CD4-positive, alpha-beta T cell (primary cell): ENCODE measurements at regions not wholly inside any gene's neighbourhood (a gene's known extent, or its start where the extent isn't known, plus 50 kb on each side); places are given as distances from the start of the nearest gene placed in this dataset.
"Not testable (repeated sequence)": the region's sequence is repeated elsewhere in the genome, so short reads cannot be mapped to it uniquely, and the experiment has no call there.

ENCODE experiments used
- ATAC-seq: fragments of 200-7000 bp; cut with Tn5 transposase; one replicate; pipeline ENCODE4 v1.10.0; 2022; ENCODE audit warnings: mild to moderate bottlenecking; ENCODE audit not compliant: poor library complexity
- CTCF ChIA-PET: fragments of 350-600 bp; sonication (Branson Sonifier 250); formaldehyde crosslinking; loops from one replicate; lab custom pipeline; 2021; ENCODE audit warnings: antibody characterized with exemption, inconsistent platforms; lab: Charles Lee
- POLR2A ChIA-PET: fragments of 350-600 bp; sonication (Branson Sonifier 250); formaldehyde crosslinking; loops from one replicate; lab custom pipeline; 2021; ENCODE audit warnings: antibody characterized with exemption, inconsistent platforms; lab: Charles Lee
- DNase-seq, 14 experiments: peaks; one replicate each; pipeline ENCODE4 v3.0.0-alpha.2; 2013 to 2020; ENCODE audit warnings: mixed read lengths in 2 of 14
- H3K27ac ChIP-seq, 2 donors: one replicate each; pipeline versions ENCODE4 v1.5.1 to v1.7.0; 2013; ENCODE audit warnings: low read length in 2 of 2, low read depth in 1 of 2, mild to moderate bottlenecking in 1 of 2
- H3K27me3 ChIP-seq, 2 experiments: 1 replicate in 1 of 2; 2 replicates in 1 of 2; pipeline versions ENCODE4 v1.6.1 to v1.7.0; 2013; ENCODE audit warnings: low read length in 2 of 2, control low read depth in 1 of 2, mild to moderate bottlenecking in 1 of 2, moderate library complexity in 1 of 2; ENCODE audit not compliant: insufficient read depth in 2 of 2, control insufficient read depth in 1 of 2
- H3K36me3 ChIP-seq: one replicate; pipeline ENCODE4 v1.6.1; 2013; ENCODE audit warnings: low read length, control low read depth; ENCODE audit not compliant: insufficient read depth
- H3K4me1 ChIP-seq: one replicate; pipeline ENCODE4 v1.6.1; 2013; ENCODE audit warnings: low read length, control low read depth; ENCODE audit not compliant: insufficient read depth
- H3K4me3 ChIP-seq: one replicate; pipeline ENCODE4 v1.5.1; 2013; ENCODE audit warnings: mild to moderate bottlenecking, low read length, moderate library complexity
- H3K9me3 ChIP-seq, 2 experiments: 1 replicate in 1 of 2; 2 replicates in 1 of 2; pipeline versions ENCODE4 v1.6.1 to v1.7.0; 2013; ENCODE audit warnings: low read length in 2 of 2, mild to moderate bottlenecking in 2 of 2, control low read depth in 1 of 2, moderate library complexity in 1 of 2; ENCODE audit not compliant: control insufficient read depth in 1 of 2, insufficient read depth in 1 of 2
- H3K27ac Mint-ChIP-seq: one replicate; pipeline ENCODE4 v1.8.0; 2020; ENCODE audit warnings: mixed read lengths
- H3K27me3 Mint-ChIP-seq: one replicate; pipeline ENCODE4 v1.8.0; 2021; ENCODE audit warnings: mixed read lengths
- H3K36me3 Mint-ChIP-seq: one replicate; pipeline ENCODE4 v1.8.0; 2021; ENCODE audit warnings: low read depth, mixed read lengths
- H3K4me1 Mint-ChIP-seq: one replicate; pipeline ENCODE4 v1.8.0; 2021; ENCODE audit warnings: low read depth, mixed read lengths
- H3K4me3 Mint-ChIP-seq: one replicate; pipeline ENCODE4 v1.8.0; 2020; ENCODE audit warnings: mild to moderate bottlenecking, mixed read lengths
- H3K9me3 Mint-ChIP-seq: one replicate; pipeline ENCODE4 v1.8.0; 2020; ENCODE audit warnings: mixed read lengths
- CTCF ChIP-seq: fragments of 200-600 bp; IDR thresholded peaks from one replicate; pipeline ENCODE4 v1.8.0; 2022; ENCODE audit warnings: antibody characterized with exemption, mild to moderate bottlenecking
- intact Hi-C, 2 experiments: fragments of 100-400 bp; cut with DNase I in 1 of 2; cut with micrococcal nuclease in 1 of 2; formaldehyde crosslinking; loops; one replicate each; pipeline versions ENCODE4 v1.15.1 to v1.9.0; 2023 to 2025; cut with DNase I, micrococcal nuclease

GRCh38 chr1:109857702-109858101 lies 52.9 kb upstream of the CSF1 start:
- H3K9me3 Mint-ChIP-seq, H3K27me3 ChIP-seq, H3K27me3 Mint-ChIP-seq, H3K4me3 Mint-ChIP-seq, H3K4me1 ChIP-seq, DNase-seq, ATAC-seq, POLR2A ChIA-PET, H3K9me3 ChIP-seq, H3K27ac Mint-ChIP-seq, H3K4me3 ChIP-seq, H3K36me3 Mint-ChIP-seq, H3K36me3 ChIP-seq, H3K4me1 Mint-ChIP-seq, intact Hi-C loops, H3K27ac ChIP-seq, CTCF ChIA-PET: not testable (repeated sequence)

- H3K36me3 ChIP-seq, ATAC-seq, H3K27ac Mint-ChIP-seq, H3K4me3 ChIP-seq, CTCF ChIA-PET, H3K4me1 Mint-ChIP-seq, H3K4me1 ChIP-seq, POLR2A ChIA-PET, H3K9me3 Mint-ChIP-seq, H3K4me3 Mint-ChIP-seq, H3K27me3 ChIP-seq, DNase-seq, H3K36me3 Mint-ChIP-seq, intact Hi-C loops, H3K27ac ChIP-seq, H3K9me3 ChIP-seq, H3K27me3 Mint-ChIP-seq: not testable (repeated sequence)
Measured at GRCh38 chr1:109855986-109856385, 54.7 kb upstream of the CSF1 start.

- H3K27ac Mint-ChIP-seq, DNase-seq, H3K9me3 ChIP-seq, H3K36me3 ChIP-seq, POLR2A ChIA-PET, H3K27me3 Mint-ChIP-seq, H3K4me3 Mint-ChIP-seq, H3K36me3 Mint-ChIP-seq, H3K27ac ChIP-seq, ATAC-seq, H3K4me1 Mint-ChIP-seq, H3K4me3 ChIP-seq, H3K4me1 ChIP-seq, intact Hi-C loops, H3K9me3 Mint-ChIP-seq, CTCF ChIA-PET, H3K27me3 ChIP-seq: not testable (repeated sequence)
Measured at GRCh38 chr1:109853972-109854371, 56.7 kb upstream of the CSF1 start.

DNA sequence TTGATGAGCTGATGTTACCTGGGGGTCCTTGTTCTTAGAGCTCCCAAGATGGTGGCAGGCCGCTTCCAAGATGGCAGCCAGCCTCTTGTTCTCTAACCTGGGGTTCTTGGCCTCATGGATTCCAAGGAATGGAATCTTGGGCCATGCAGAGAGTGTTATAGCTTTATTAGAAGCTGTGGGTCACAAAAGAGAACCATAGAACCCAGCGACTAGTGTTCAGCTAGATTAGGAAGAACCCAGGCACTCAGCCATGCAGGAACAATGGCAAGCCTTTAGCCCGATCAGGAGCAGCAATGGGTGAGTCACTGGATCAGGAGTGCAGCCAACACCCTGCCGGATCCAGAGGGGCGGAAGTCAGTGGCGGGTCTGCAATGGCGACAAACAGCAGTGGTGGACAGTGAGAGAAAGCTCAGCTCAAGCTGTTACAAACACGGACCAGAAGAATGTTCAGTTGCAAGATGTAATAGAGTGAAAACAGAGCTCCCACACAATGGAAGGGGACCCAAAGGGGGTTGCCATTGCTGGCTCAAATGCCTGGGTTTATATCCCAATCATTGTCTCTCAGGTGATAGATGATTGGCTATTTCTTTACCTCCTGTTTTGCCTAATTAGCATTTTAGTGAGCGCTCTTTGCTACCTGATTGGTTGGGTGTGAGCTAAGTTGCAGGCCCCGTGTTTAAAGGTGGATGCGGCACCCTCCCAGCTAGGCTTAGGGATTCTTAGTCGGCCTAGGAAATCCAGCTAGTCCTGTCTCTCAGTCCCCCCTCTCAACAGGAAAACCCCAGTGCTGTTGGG lies 58.2 kb upstream of the CSF1 start:
- DNase-seq, CTCF ChIA-PET, H3K9me3 ChIP-seq, H3K27me3 Mint-ChIP-seq, H3K4me1 Mint-ChIP-seq, H3K4me3 ChIP-seq, ATAC-seq, H3K36me3 Mint-ChIP-seq, H3K36me3 ChIP-seq, intact Hi-C loops, H3K4me1 ChIP-seq, H3K27ac ChIP-seq, H3K4me3 Mint-ChIP-seq, H3K27ac Mint-ChIP-seq, H3K9me3 Mint-ChIP-seq, H3K27me3 ChIP-seq: not testable (repeated sequence)
- POLR2A ChIA-PET: interaction anchor here (1.1 kb wide), 1 partner anchor 51 kb away, joined by 3 read pairs; no protein-coding TSS in a partner anchor

DNA sequence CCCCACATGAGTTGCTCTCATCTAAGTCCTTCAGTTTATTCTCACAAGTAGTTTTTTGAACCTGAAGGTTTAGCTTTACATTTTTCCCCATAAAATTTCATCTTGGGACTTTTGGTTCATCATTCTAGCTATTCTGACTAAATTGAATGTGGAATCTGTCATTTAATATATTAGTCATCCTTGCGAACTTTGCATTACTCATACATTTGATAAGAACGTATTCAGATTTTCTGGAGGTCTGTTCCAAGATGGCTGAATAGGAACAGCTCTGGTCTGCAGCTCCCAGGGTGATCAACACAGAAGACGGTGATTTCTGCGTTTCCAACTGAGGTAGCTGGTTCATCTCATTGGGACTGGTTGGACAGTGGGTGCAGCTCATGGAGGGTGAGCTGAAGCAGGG lies 59.8 kb upstream of the CSF1 start:
- peaks cover 4% of the 10 kb centered on the region for H3K27me3 Mint-ChIP-seq
- no peaks in the 10 kb centered on the region for H3K4me1 Mint-ChIP-seq
- Histone ChIP-seq H3K27me3 (no peaks in the 10 kb centered on the region), H3K27ac (no peak overlapping the region), H3K4me3 (no peak overlapping the region), H3K36me3 (no peaks in the 10 kb centered on the region), H3K4me1 (no peaks in the 10 kb centered on the region), H3K9me3 (no peaks in the 10 kb centered on the region)
- TF ChIP-seq CTCF: no peak
- ATAC-seq (no peak), DNase-seq (no peak)
- intact Hi-C loops: no loop called here
- H3K36me3 Mint-ChIP-seq: no peaks in the 10 kb centered on the region
- ChIA-PET POLR2A (no interaction called here), CTCF (no interaction called here)
- no peaks in the 10 kb centered on the region for H3K9me3 Mint-ChIP-seq
- no peak overlapping the region for H3K4me3 Mint-ChIP-seq
- no peak overlapping the region for H3K27ac Mint-ChIP-seq
